Hepatic stellate cell (primary cell): ENCODE measurements at regions not wholly inside any gene's neighbourhood (a gene's known extent, or its start where the extent isn't known, plus 50 kb on each side); places are given as distances from the start of the nearest gene placed in this dataset.

ENCODE experiments used
- DNase-seq: peaks from one replicate; pipeline ENCODE4 v3.0.0; 2011; ENCODE audit warnings: low spot score

- DNase-seq, result no peak
Measured at GRCh38 chr2:8256905-8257304, 425.0 kb upstream of the ID2 start.

GRCh38 chr2:8257502-8257901 is 424.4 kb upstream of the ID2 start:
- DNase-seq, result no peak

DNA sequence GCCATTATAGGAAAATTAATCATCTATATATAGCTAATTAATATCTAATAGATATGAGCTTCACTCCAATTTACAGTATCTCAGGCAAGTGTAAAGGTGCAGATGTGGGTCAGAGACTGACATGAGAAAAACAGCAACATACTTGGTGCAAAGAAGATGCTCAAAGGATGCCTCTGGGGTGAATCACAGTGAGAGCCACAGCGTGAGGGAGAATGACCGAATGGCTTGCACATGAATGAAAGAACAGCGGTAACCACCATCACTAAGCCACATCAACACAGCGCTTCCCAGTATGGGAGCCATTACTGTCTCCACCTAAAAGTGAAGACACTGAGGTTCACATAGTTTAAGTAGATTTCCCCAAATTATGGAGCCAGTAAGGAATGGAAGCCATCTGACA is 423.4 kb upstream of the ID2 start:
- no peak for DNase-seq

DNA sequence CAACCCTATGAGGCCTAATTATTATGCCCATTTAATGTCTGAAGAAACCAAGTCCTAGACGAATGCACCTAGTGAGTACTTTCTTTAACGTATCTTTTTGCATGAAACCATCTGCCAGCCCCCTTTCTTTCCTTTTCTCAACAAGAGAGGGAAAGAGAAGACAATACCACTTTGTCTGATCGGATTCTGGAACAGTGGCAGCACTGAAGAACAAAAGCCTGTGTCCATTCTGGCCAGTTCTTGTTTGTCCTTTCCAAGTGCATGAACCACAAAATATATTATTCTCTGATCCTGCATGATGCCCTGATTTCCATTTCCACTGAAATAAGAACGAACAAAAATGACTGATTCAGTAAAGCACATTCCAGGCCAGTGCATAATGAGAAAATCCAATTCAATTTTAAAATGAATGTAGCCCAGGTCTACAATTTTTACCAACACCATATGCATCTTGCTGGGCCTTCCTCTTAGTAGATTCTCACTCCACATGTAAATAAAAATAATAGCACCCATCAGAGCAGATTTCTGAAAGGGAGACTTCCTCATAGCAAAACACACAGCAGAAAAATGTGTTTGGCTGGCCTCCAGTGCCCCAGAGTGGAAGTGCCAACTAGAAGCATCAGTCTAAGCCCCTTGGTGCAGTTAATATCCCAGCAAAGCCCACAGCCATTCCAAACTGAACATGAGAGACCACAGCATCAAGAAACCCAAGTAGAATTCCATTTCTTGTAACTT is 422.6 kb upstream of the ID2 start:
- DNase-seq, result no peak

- DNase-seq, result no peak
Measured at GRCh38 chr2:8259841-8260178, 422.0 kb upstream of the ID2 start.

DNA sequence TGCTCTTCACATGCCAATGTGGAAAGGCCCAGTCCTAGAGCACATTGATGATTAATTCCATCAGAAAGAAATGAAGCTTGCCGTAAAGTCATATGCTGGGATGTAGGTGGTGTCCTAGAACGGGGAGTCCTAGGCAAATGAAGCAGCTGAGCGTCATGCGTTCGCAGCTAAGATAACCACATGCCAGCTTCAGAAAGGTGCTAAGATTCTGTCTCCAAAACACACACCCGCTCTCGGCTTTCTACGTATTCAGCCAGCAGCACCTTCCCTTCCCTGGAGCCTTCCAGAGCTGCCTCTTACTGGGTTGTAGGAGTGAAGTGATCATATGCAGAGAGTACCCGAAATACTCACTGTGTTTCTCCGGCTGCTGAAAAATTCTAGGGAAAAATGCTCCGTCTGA is 421.6 kb upstream of the ID2 start:
- DNase-seq, result no peak

DNA sequence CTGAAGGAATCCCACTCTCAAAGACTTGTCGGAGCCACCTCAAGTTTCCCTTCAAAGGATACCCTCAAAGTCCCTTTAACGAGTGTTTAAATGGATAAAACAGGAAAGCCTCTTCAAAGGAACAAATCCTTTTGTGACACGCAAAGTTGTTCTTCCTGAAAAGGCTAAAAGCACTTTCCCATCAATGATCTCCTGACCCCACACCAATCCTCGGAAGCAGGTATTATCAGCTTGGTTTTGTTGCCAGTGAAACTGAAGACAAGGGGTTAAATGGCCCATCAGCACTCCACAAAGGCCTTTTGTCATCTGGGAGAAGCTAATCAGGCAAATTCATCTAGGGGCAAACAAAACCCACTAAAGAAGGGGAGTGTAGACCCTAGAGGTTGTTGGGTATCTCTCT is 418.0 kb upstream of the ID2 start:
- DNase-seq, result no peak

DNA sequence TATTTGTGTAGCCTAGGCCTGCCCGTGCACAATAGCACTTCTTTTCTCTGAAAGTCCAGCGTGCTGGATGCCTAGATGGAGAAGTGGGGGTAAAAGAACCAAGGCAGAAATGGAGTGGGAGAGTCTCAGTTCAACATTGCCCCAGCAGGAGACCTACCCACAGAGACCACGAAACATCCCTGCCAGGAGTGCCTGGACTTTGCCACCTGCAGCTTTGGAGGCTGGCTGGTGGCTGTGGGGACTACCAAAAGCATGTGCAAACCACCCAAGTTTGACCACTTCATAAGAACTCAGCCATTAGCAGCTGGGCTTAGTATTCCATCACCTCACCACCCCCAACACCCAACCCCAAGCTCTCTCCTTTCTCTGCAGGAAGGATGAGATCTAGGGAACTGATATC is 416.9 kb upstream of the ID2 start:
- no peak for DNase-seq

- DNase-seq, result no peak
Measured at GRCh38 chr2:8265476-8266226, 416.2 kb upstream of the ID2 start.

DNA sequence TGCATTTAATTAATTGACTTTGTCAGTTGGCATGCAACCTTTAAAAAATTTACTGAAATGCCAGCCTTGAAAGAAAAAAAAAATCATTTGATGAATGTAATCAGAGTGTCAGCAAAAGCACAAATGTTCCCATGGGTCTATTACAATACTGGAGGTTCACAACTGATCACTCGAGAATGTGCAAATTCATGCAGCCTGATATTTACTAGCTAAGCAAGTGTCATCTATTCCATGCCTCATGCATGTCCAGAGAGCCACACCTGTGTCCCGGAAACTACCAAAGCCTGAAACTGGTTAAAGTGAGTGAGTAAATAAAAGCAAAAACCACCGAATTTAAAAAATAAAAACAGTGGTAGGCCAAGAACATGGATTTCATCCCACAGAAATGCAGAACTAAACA is 415.3 kb upstream of the ID2 start:
- DNase-seq, result no peak

GRCh38 chr2:8267048-8267447 is 414.8 kb upstream of the ID2 start:
- DNase-seq, result no peak

- no peak for DNase-seq
Measured at GRCh38 chr2:8267721-8268120, 414.1 kb upstream of the ID2 start.

DNA sequence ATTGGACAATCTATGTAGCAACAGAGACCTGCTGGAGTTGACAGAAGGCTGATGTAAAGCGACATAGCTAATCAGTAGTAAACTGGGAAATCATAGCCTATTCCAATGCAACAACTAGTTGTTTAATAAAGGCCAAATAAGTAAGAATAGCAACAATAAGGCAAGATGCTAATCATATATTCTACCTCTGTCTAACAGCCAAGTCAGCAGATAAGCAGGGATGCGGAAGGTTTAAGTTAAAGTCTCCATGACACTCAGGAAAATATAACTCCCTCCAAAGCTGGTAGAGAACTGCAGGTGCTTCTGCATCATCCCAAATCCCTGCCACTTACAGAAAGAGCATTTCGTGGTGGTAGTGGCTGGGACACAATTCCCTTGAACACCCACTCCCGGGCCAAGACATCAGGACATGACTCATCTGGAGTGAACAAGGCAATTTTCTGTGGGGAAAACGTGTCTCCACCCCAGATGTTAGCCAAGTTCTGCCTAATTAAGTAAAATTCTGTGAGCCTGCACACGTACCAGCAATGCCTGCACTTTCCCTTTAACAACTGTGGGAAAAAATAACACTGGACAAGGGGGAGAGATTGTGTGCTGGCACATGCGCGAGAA is 413.6 kb upstream of the ID2 start:
- no peak for DNase-seq

DNA sequence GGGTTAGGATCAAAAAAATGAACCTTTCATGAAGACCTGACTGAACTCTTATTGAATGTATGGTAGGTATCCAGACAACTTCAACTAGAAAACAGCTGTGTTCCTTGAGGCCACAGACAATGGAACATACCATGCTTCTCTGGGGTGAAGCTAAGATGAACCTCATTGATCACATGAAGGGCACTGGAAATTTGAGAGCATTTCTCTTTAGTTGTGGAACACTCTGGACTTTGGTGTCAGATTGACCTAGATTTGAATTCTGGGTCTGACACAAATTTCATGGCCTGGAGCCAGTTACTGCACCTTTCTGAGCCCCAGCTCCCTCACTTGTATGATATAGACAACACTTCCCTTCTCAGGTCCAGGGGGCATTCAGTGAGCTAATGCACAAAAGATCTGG is 411.2 kb upstream of the ID2 start:
- DNase-seq, result no peak

DNA sequence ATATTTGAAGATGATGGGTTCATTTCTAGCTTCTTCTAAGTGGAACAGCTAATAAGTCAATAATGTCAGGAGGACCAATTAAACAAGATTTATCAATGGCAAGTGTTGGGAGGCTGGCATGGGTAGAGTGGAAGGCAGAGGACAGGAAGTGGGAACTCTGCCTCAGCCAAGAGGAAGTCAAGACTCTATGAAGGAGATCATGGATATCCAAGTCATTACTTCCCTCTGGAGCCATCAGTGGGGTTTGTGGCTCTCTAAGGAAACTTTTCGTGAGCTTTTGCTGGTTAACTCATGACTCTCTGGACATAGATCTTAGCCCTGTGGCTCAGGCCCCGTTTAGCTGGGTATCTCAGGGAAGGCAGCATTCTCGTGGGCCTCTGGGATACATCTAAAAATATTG is 410.4 kb upstream of the ID2 start:
- DNase-seq, result no peak

DNA sequence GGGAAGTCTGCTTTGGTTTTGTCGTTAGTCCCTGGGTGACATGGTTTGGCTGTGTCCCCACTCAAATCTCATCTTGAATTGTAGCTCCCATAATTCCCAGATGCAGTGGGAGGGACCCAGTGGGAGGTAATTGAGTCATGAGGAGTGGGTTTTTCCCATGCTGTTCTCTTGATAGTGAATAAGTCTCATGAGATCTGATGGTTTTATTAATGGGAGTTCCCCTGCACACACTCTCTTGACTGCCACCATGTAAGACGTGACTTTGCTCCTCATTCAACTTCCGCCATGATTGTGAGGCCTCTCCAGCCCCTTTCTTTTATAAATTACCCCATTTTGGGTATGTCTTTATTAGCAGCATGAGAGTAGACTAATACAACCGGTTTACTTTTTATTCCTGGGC is 405.8 kb upstream of the ID2 start:
- no peak for DNase-seq

- no peak for DNase-seq
Measured at GRCh38 chr2:8277921-8278571, 403.8 kb upstream of the ID2 start.

GRCh38 chr2:8278709-8279354 is 403.0 kb upstream of the ID2 start:
- no peak for DNase-seq

DNA sequence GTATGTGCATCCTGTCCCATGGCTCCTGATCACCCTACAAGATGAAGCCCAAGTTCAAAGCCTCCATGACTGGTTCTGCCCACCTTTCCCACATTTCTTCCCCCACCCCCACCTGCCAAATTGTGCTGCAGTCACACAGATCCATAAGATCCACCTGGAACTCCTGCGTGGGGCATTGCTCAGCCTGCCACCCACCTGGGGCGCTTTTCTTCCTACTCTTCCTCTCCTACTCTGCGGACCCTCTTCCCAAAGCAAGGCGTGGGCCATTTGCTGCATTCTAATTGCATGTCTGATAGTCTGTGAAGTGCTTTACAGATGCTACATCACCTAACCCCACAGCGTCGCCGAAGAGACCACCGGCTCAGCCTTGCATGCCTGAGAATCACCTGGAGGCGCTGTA is 402.4 kb upstream of the ID2 start:
- DNase-seq, result no peak

DNA sequence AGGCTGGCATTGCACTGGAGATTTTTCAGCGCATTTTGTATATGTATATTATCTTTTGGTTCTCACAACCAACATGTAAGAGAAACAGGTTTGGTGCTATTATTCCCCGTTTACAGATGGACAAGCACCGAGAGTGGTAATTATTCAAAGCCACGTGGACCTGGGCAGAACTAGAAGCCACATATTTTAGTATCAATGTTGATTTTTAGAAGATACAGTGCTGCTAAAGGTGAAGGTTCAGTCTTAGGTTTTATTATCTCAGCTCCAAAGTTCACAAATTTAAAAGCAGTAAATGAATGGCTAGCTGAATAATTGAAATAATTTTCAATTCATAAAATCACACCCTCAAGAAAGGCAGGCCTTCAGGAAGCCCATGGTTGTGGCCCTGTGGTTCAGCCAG is 400.6 kb upstream of the ID2 start:
- DNase-seq, result no peak

GRCh38 chr2:8281950-8282857 is 399.7 kb upstream of the ID2 start:
- no peak for DNase-seq

DNA sequence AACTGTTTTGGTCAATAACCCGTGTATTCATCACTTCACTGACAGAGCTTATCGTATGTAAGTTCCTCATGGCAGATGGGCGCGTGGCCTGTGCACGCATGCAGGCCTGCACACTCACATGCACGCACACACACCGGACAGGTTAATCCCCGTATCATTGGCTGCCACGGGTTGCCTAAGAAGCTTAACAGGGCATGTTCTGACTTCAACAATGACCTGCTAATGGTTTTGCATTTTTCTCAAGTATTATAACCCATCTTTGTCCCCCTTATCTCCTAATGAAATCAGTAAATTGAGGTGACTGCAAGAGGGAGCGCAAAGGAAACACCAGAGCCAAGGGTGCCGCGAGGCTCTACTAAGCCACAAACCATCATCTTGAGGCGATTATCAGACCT is 399.0 kb upstream of the ID2 start:
- DNase-seq, result no peak
